Suppressor macrophage treated with lipopolysaccharide for 4 hours (primary cell): ENCODE measurements at regions not wholly inside any gene's neighbourhood (a gene's known extent, or its start where the extent isn't known, plus 50 kb on each side); places are given as distances from the start of the nearest gene placed in this dataset.
"Not testable (repeated sequence)": the region's sequence is repeated elsewhere in the genome, so short reads cannot be mapped to it uniquely, and the experiment has no call there.

Experiments used
- DNase-seq: peaks from one replicate; pipeline ENCODE4 v3.0.0-alpha.2; 2020

GRCh38 chr14:40452674-40453073 lies 1020.4 kb upstream of the FBXO33 start:
- no peak for DNase-seq

GRCh38 chr14:40447017-40447416 lies 1014.8 kb upstream of the FBXO33 start:
- DNase-seq, result no peak

- DNase-seq, result no peak
These were observed 1012.8 kb upstream of the FBXO33 start for GRCh38 chr14:40445020-40445419.

- DNase-seq, result no peak
These were observed 1004.3 kb upstream of the FBXO33 start for GRCh38 chr14:40436551-40436950.

GRCh38 chr14:40417777-40418401 lies 985.7 kb upstream of the FBXO33 start:
- peak; percentile 12 for DNase-seq

GRCh38 chr14:40416565-40416964 lies 984.3 kb upstream of the FBXO33 start:
- DNase-seq, result no peak

- DNase-seq, result no peak
These were observed 982.2 kb upstream of the FBXO33 start for GRCh38 chr14:40414386-40414785.

GRCh38 chr14:40413136-40413535 lies 980.9 kb upstream of the FBXO33 start:
- DNase-seq, result no peak

- no peak for DNase-seq
These were observed 978.5 kb upstream of the FBXO33 start for GRCh38 chr14:40410708-40411107.

GRCh38 chr14:40402957-40403356 lies 970.7 kb upstream of the FBXO33 start:
- no peak for DNase-seq

GRCh38 chr14:40398981-40399380 lies 966.7 kb upstream of the FBXO33 start:
- no peak for DNase-seq

- DNase-seq, result no peak
These were observed 962.6 kb upstream of the FBXO33 start for GRCh38 chr14:40394634-40395340.

- DNase-seq, result no peak
These were observed 960.9 kb upstream of the FBXO33 start for GRCh38 chr14:40393143-40393542.

- DNase-seq, result no peak
These were observed 954.2 kb upstream of the FBXO33 start for GRCh38 chr14:40386433-40386832.

GRCh38 chr14:40374221-40374620 lies 942.0 kb upstream of the FBXO33 start:
- no peak for DNase-seq

- no peak for DNase-seq
These were observed 938.8 kb upstream of the FBXO33 start for GRCh38 chr14:40371011-40371410.

GRCh38 chr14:40368314-40368713 lies 936.1 kb upstream of the FBXO33 start:
- DNase-seq, result no peak

GRCh38 chr14:40367717-40368116 lies 935.5 kb upstream of the FBXO33 start:
- no peak for DNase-seq

- no peak for DNase-seq
These were observed 933.1 kb upstream of the FBXO33 start for GRCh38 chr14:40365305-40365704.

- DNase-seq, result no peak
These were observed 930.6 kb upstream of the FBXO33 start for GRCh38 chr14:40362856-40363255.

- no peak for DNase-seq
These were observed 922.5 kb upstream of the FBXO33 start for GRCh38 chr14:40354754-40355153.

GRCh38 chr14:40348104-40348503 lies 915.9 kb upstream of the FBXO33 start:
- not testable (repeated sequence) for DNase-seq

GRCh38 chr14:40347675-40348074 lies 915.4 kb upstream of the FBXO33 start:
- no peak for DNase-seq

GRCh38 chr14:40346275-40346674 lies 914.0 kb upstream of the FBXO33 start:
- DNase-seq, result no peak

- no peak for DNase-seq
These were observed 913.1 kb upstream of the FBXO33 start for GRCh38 chr14:40345334-40345733.
